ENCODE measurements at regions not wholly inside any gene's neighbourhood (a gene's known extent, or its start where the extent isn't known, plus 50 kb on each side); places are given as distances from the start of the nearest gene placed in this dataset.

DNA sequence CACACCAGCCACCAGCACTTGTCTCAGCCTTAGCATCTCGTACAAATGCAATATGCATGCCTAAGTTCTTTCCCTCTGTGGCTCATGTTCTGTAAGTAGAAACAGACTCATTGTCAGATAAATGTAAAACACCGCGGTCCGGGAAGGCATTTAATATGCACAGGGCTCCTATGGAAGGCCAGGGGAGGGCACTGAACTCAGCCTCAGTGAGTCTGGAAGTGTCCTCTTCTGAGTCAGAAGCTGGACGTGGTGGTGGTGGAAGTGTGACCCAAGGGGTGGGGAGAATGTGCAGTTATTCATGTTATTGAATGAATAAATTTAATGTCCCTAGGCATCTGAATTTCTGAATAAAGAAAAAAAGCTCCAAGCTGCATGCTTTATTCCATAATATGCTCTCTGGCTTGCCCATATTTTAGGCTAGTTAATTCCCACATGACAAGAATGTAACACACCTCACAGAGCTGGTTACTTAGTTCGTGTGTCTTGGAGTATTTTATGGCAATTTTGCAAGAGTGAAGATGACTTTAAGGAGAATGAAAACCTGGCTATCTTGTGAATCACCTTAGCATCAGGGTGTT lies 193.1 kb upstream of the GATB start:
- TF ChIP-seq SIN3A (IDR thresholded peaks at IDR 0.05; ENCODE audit: borderline replicate concordance, insufficient read depth, low read length) (no peak), POLR2AphosphoS5 (IDR thresholded peaks at IDR 0.05; ENCODE audit: low read depth, low read length) (no peak), TAF1 (IDR thresholded peaks at IDR 0.05; ENCODE audit: borderline replicate concordance, insufficient read depth, low read length) (no peak)

Measured in PFSK-1 (cell line).